HEK293 (cell line): ENCODE measurements at regions not wholly inside any gene's neighbourhood (a gene's known extent, or its start where the extent isn't known, plus 50 kb on each side); places are given as distances from the start of the nearest gene placed in this dataset.

ENCODE experiments used
- KLF10 ChIP-seq: fragments of 450-650 bp; IDR thresholded peaks from 2 replicates; pipeline ENCODE4 v1.5.1; 2018; ENCODE audit warnings: missing biosample characterization, mild to moderate bottlenecking, missing genetic modification characterization
- SETDB1 ChIP-seq: IDR thresholded peaks from one replicate; pipeline ENCODE4 v1.6.1; 2017; ENCODE audit warnings: mild to moderate bottlenecking, low read length, moderate library complexity, mixed read lengths; ENCODE audit not compliant: insufficient read length
- SP2 ChIP-seq: fragments of 450-650 bp; formaldehyde crosslinking; IDR thresholded peaks from 2 replicates; pipeline ENCODE4 v1.5.1; 2016; ENCODE audit warnings: missing biosample characterization, missing genetic modification characterization
- ZBTB48 ChIP-seq: fragments of 450-650 bp; formaldehyde crosslinking; IDR thresholded peaks from 2 replicates; pipeline ENCODE4 v1.5.1; 2016; ENCODE audit warnings: missing biosample characterization, missing genetic modification characterization
- ZNF121 ChIP-seq: fragments of 450-650 bp; formaldehyde crosslinking; IDR thresholded peaks from 2 replicates; pipeline ENCODE4 v1.5.1; 2016; ENCODE audit warnings: missing biosample characterization, missing genetic modification characterization
- ZNF157 ChIP-seq: fragments of 450-650 bp; formaldehyde crosslinking; IDR thresholded peaks from 2 replicates; pipeline ENCODE4 v1.5.1; 2016; ENCODE audit warnings: missing biosample characterization, missing genetic modification characterization
- ZNF169 ChIP-seq: fragments of 450-650 bp; formaldehyde crosslinking; IDR thresholded peaks from 2 replicates; pipeline ENCODE4 v1.5.1; 2016; ENCODE audit warnings: missing biosample characterization, missing genetic modification characterization
- ZNF174 ChIP-seq: fragments of 450-650 bp; formaldehyde crosslinking; IDR thresholded peaks from 2 replicates; pipeline ENCODE4 v1.5.0; 2017; ENCODE audit warnings: missing biosample characterization, mild to moderate bottlenecking, missing genetic modification characterization
- ZNF792 ChIP-seq: fragments of 450-650 bp; formaldehyde crosslinking; IDR thresholded peaks from 2 replicates; pipeline ENCODE4 v1.5.1; 2016; ENCODE audit warnings: missing biosample characterization, missing genetic modification characterization
- TF ChIP-seq, protein P1 (sequence below): fragments of 450-650 bp; formaldehyde crosslinking; IDR thresholded peaks from 2 replicates; pipeline ENCODE4 v1.5.1; 2016; ENCODE audit warnings: missing biosample characterization, missing genetic modification characterization
- TF ChIP-seq, protein P2 (sequence below): fragments of 450-650 bp; formaldehyde crosslinking; IDR thresholded peaks from 2 replicates; pipeline ENCODE4 v1.5.1; 2017; ENCODE audit warnings: missing biosample characterization, missing genetic modification characterization
- TF ChIP-seq, protein P3 (sequence below): sonication (generic); formaldehyde crosslinking; IDR thresholded peaks from 2 replicates; pipeline ENCODE4 v1.8.1; 2022; ENCODE audit warnings: mild to moderate bottlenecking, moderate library complexity, missing genetic modification reagents

DNA sequence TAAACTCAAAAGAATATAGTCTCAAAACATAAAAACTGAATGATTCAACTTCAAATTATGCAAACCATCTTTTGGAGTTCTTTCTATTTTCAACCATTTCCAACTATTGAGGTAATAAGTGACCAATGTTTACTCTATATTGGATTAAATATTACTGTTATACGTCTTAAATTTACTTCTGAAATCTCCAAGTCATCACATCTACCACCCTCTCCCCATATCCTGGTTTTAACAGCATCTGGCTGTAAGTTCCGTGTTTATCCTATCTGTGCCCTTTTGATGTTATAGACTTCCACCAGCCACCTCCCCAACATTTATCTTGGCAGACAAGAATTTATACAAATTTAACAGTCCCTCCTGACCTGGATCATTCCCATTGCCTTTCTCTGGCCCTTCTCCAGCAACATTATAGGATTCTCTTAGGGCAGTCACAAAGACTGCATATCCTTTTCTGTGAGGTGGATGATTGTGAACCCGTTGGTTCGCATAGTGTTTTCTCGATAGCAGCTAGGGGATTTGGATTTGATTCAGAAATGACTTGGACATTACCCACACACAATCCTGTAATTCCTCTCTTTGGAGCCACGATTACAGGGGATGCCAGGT is 313.4 kb upstream of the FMN2 start:
- TF ChIP-seq, protein P1, sequence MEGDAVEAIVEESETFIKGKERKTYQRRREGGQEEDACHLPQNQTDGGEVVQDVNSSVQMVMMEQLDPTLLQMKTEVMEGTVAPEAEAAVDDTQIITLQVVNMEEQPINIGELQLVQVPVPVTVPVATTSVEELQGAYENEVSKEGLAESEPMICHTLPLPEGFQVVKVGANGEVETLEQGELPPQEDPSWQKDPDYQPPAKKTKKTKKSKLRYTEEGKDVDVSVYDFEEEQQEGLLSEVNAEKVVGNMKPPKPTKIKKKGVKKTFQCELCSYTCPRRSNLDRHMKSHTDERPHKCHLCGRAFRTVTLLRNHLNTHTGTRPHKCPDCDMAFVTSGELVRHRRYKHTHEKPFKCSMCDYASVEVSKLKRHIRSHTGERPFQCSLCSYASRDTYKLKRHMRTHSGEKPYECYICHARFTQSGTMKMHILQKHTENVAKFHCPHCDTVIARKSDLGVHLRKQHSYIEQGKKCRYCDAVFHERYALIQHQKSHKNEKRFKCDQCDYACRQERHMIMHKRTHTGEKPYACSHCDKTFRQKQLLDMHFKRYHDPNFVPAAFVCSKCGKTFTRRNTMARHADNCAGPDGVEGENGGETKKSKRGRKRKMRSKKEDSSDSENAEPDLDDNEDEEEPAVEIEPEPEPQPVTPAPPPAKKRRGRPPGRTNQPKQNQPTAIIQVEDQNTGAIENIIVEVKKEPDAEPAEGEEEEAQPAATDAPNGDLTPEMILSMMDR (tag by site-specific recombination), result no peak
- TF ChIP-seq SETDB1 (no peak), ZNF792 (no peak), ZNF157 (no peak), ZNF174 (no peak), ZNF169 (tag by site-specific recombination) (no peak), ZNF121 (tag by site-specific recombination) (no peak), KLF10 (no peak), SP2 (no peak), ZBTB48 (no peak)
- TF ChIP-seq, protein P2, sequence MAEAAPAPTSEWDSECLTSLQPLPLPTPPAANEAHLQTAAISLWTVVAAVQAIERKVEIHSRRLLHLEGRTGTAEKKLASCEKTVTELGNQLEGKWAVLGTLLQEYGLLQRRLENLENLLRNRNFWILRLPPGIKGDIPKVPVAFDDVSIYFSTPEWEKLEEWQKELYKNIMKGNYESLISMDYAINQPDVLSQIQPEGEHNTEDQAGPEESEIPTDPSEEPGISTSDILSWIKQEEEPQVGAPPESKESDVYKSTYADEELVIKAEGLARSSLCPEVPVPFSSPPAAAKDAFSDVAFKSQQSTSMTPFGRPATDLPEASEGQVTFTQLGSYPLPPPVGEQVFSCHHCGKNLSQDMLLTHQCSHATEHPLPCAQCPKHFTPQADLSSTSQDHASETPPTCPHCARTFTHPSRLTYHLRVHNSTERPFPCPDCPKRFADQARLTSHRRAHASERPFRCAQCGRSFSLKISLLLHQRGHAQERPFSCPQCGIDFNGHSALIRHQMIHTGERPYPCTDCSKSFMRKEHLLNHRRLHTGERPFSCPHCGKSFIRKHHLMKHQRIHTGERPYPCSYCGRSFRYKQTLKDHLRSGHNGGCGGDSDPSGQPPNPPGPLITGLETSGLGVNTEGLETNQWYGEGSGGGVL (tag by site-specific recombination), result no peak
- TF ChIP-seq, protein P3, sequence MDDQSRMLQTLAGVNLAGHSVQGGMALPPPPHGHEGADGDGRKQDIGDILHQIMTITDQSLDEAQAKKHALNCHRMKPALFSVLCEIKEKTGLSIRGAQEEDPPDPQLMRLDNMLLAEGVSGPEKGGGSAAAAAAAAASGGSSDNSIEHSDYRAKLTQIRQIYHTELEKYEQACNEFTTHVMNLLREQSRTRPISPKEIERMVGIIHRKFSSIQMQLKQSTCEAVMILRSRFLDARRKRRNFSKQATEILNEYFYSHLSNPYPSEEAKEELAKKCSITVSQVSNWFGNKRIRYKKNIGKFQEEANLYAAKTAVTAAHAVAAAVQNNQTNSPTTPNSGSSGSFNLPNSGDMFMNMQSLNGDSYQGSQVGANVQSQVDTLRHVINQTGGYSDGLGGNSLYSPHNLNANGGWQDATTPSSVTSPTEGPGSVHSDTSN, result no peak
